Activated naive CD4-positive, alpha-beta T cell treated with Interleukin-2 at 50 U/mL for 16 hours (primary cell): ENCODE measurements at regions not wholly inside any gene's neighbourhood (a gene's known extent, or its start where the extent isn't known, plus 50 kb on each side); places are given as distances from the start of the nearest gene placed in this dataset.

Experiments
- DNase-seq: peaks from one replicate; pipeline ENCODE4 v3.0.0-alpha.2; 2020

GRCh38 chr6:14834851-14835530 is 410.9 kb upstream of the JARID2 start:
- no peak for DNase-seq

GRCh38 chr6:14837435-14837834 is 408.4 kb upstream of the JARID2 start:
- DNase-seq: no peak

GRCh38 chr6:14838133-14838583 is 407.7 kb upstream of the JARID2 start:
- DNase-seq: no peak

- no peak for DNase-seq
These were observed 403.9 kb upstream of the JARID2 start for GRCh38 chr6:14841901-14842421.

- no peak for DNase-seq
These were observed 401.5 kb upstream of the JARID2 start for GRCh38 chr6:14844411-14844810.

- DNase-seq: no peak
These were observed 397.9 kb upstream of the JARID2 start for GRCh38 chr6:14848019-14848418.

- no peak for DNase-seq
These were observed 396.7 kb upstream of the JARID2 start for GRCh38 chr6:14849185-14849584.

- DNase-seq: no peak
These were observed 394.6 kb upstream of the JARID2 start for GRCh38 chr6:14851281-14851680.

GRCh38 chr6:14852375-14852774 is 393.5 kb upstream of the JARID2 start:
- no peak for DNase-seq

- no peak for DNase-seq
These were observed 389.7 kb upstream of the JARID2 start for GRCh38 chr6:14856177-14856576.

GRCh38 chr6:14857001-14857400 is 388.9 kb upstream of the JARID2 start:
- no peak for DNase-seq

GRCh38 chr6:14857501-14857900 is 388.4 kb upstream of the JARID2 start:
- DNase-seq: peak; percentile 76

GRCh38 chr6:14858808-14859207 is 387.1 kb upstream of the JARID2 start:
- DNase-seq: peak; percentile 10

GRCh38 chr6:14860774-14861173 is 385.1 kb upstream of the JARID2 start:
- no peak for DNase-seq

GRCh38 chr6:14861491-14861943 is 384.4 kb upstream of the JARID2 start:
- DNase-seq: peak; percentile 10

- DNase-seq: no peak
These were observed 383.0 kb upstream of the JARID2 start for GRCh38 chr6:14862845-14863244.

- no peak for DNase-seq
These were observed 381.7 kb upstream of the JARID2 start for GRCh38 chr6:14863902-14864850.

GRCh38 chr6:14865531-14866100 is 380.3 kb upstream of the JARID2 start:
- DNase-seq: no peak

GRCh38 chr6:14867802-14868201 is 378.1 kb upstream of the JARID2 start:
- DNase-seq: no peak

- no peak for DNase-seq
These were observed 374.6 kb upstream of the JARID2 start for GRCh38 chr6:14871221-14871620.

- no peak for DNase-seq
These were observed 372.8 kb upstream of the JARID2 start for GRCh38 chr6:14873101-14873500.

GRCh38 chr6:14873781-14874441 is 372.0 kb upstream of the JARID2 start:
- no peak for DNase-seq

- no peak for DNase-seq
These were observed 370.8 kb upstream of the JARID2 start for GRCh38 chr6:14874975-14875480.
